PC-3 (cell line): ENCODE measurements at regions not wholly inside any gene's neighbourhood (a gene's known extent, or its start where the extent isn't known, plus 50 kb on each side); places are given as distances from the start of the nearest gene placed in this dataset.

Experiments
- ATAC-seq: fragments of 200-7000 bp; cut with Tn5 transposase; 2 replicates; pipeline ENCODE4 v1.9.1; 2020; ENCODE audit warnings: mild to moderate bottlenecking, moderate library complexity
- BruUV-seq: library from RNA; stranded (reverse); fragments of 400-500 nt; replicated peaks from 2 replicates; lab custom pipeline; 2021; lab: Mats Ljungman, UMichigan
- CTCF ChIA-PET: fragments of 300-600 bp; sonication (Branson Sonifier 250); formaldehyde crosslinking; loops from one replicate; lab custom pipeline; 2022; ENCODE audit warnings: antibody characterized with exemption; lab: Charles Lee
- POLR2A ChIA-PET: fragments of 300-600 bp; sonication (Branson Sonifier 250); formaldehyde crosslinking; loops from one replicate; lab custom pipeline; 2022; ENCODE audit warnings: antibody characterized with exemption; ENCODE audit not compliant: unreplicated experiment; lab: Charles Lee
- DNase-seq: peaks from one replicate; pipeline ENCODE4 v3.0.0-alpha.2; 2015
- H2AFZ ChIP-seq: fragments of 300-600 bp; sonication (generic); 2 replicates; pipeline ENCODE4 v1.6.0; 2016; ENCODE audit warnings: antibody characterized with exemption, low read length
- H3F3A ChIP-seq: fragments of 300-600 bp; sonication (generic); one replicate; pipeline ENCODE4 v1.6.0; 2017; ENCODE audit warnings: antibody characterized with exemption, low read length, control low read depth, mild to moderate bottlenecking; ENCODE audit not compliant: unreplicated experiment
- H3K27ac ChIP-seq: fragments of 300-600 bp; sonication (generic); 2 replicates; pipeline ENCODE4 v1.5.1; 2016; ENCODE audit warnings: mild to moderate bottlenecking, low read length
- H3K27me3 ChIP-seq: fragments of 300-600 bp; sonication (generic); 2 replicates; pipeline ENCODE4 v1.6.1; 2016; ENCODE audit warnings: low read length, mixed read lengths
- H3K36me3 ChIP-seq: fragments of 300-600 bp; sonication (generic); 2 replicates; pipeline ENCODE4 v1.6.1; 2016; ENCODE audit warnings: low read depth, mixed run types, low read length, mixed read lengths
- H3K4me1 ChIP-seq: fragments of 300-600 bp; sonication (generic); 2 replicates; pipeline ENCODE4 v1.5.1; 2016; ENCODE audit warnings: low read length; ENCODE audit not compliant: insufficient read depth
- H3K4me2 ChIP-seq: fragments of 300-600 bp; sonication (generic); 2 replicates; pipeline ENCODE4 v1.6.0; 2016; ENCODE audit warnings: low read length
- H3K4me3 ChIP-seq: fragments of 300-600 bp; sonication (generic); 2 replicates; pipeline ENCODE4 v1.5.1; 2016; ENCODE audit warnings: mild to moderate bottlenecking, low read length, mixed read lengths
- H3K79me2 ChIP-seq: fragments of 300-600 bp; sonication (generic); 2 replicates; pipeline ENCODE4 v1.6.1; 2017; ENCODE audit warnings: low read length, mixed read lengths
- H3K9ac ChIP-seq: fragments of 300-600 bp; sonication (generic); 2 replicates; pipeline ENCODE4 v1.6.0; 2016; ENCODE audit warnings: mild to moderate bottlenecking, low read length
- H3K9me2 ChIP-seq: fragments of 300-600 bp; sonication (generic); replicated peaks from 2 replicates; pipeline ENCODE4 v1.6.1; 2016; ENCODE audit warnings: mixed run types, low read length, mixed read lengths
- H3K9me3 ChIP-seq: fragments of 300-600 bp; sonication (generic); 2 replicates; pipeline ENCODE4 v1.6.1; 2016; ENCODE audit warnings: low read length, mixed read lengths
- H4K20me1 ChIP-seq: fragments of 300-600 bp; sonication (generic); 2 replicates; pipeline ENCODE4 v1.6.1; 2016; ENCODE audit warnings: low read length, mixed read lengths
- CTCF ChIP-seq: fragments of 300-600 bp; sonication (generic); conservative IDR thresholded peaks from 2 replicates; pipeline ENCODE4 v1.5.1; 2017; ENCODE audit warnings: antibody characterized with exemption, low read depth, mild to moderate bottlenecking, low read length
- EZH2 ChIP-seq: fragments of 300-600 bp; sonication (generic); IDR thresholded peaks from one replicate; pipeline ENCODE4 v1.6.1; 2017; ENCODE audit warnings: antibody characterized with exemption, mild to moderate bottlenecking, low read length; ENCODE audit not compliant: unreplicated experiment
- EZH2phosphoT487 ChIP-seq: fragments of 300-600 bp; sonication (generic); IDR thresholded peaks from 2 replicates; pipeline ENCODE4 v1.6.1; 2018; ENCODE audit warnings: mild to moderate bottlenecking, antibody characterized with exemption, low read length, borderline replicate concordance
- intact Hi-C: fragments of 100-400 bp; cut with micrococcal nuclease; formaldehyde crosslinking; loops from 2 replicates; pipeline ENCODE4 v1.9.0; 2023

- DNase-seq = no peak
These were observed 104.9 kb upstream of the PTPN3 start for GRCh38 chr9:109602987-109603386.

GRCh38 chr9:109604131-109604530, 106.0 kb upstream of the PTPN3 start:
- H3K9ac ChIP-seq = no peak overlapping the region
- H3K36me3 ChIP-seq = no peaks in the 10 kb centered on the region
- no TSS peak for BruUV-seq
- H3K9me3 ChIP-seq = no peaks in the 10 kb centered on the region
- H3K27me3 ChIP-seq = no peaks in the 10 kb centered on the region
- no peak overlapping the region for H3K27ac ChIP-seq
- ChIA-PET CTCF (no interaction called here), POLR2A (no interaction called here)
- DNase-seq (no peak), ATAC-seq (no peak)
- H2AFZ ChIP-seq = no peak overlapping the region
- no peaks in the 10 kb centered on the region for H4K20me1 ChIP-seq
- H3K4me1 ChIP-seq = peaks cover 12% of the 10 kb centered on the region
- H3K4me2 ChIP-seq = no peak overlapping the region
- no peaks in the 10 kb centered on the region for H3F3A ChIP-seq
- H3K4me3 ChIP-seq = no peak overlapping the region
- no peaks in the 10 kb centered on the region for H3K79me2 ChIP-seq
- H3K9me2 ChIP-seq = no peaks in the 10 kb centered on the region
- intact Hi-C loops = no loop called here
- no peak for TF ChIP-seq EZH2
- TF ChIP-seq EZH2phosphoT487 = no peak
- no peak for TF ChIP-seq CTCF

More at GRCh38 chr9:109602987-109603386, 104.9 kb upstream of the PTPN3 start:
- POLR2A ChIA-PET = no interaction called here
- Histone ChIP-seq H3K9ac (no peak overlapping the region), H3F3A (no peaks in the 10 kb centered on the region), H3K27ac (no peak overlapping the region), H3K79me2 (no peaks in the 10 kb centered on the region), H3K9me3 (no peaks in the 10 kb centered on the region), H3K4me2 (no peak overlapping the region), H3K36me3 (no peaks in the 10 kb centered on the region), H3K9me2 (no peaks in the 10 kb centered on the region), H3K4me1 (peaks cover 12% of the 10 kb centered on the region), H3K4me3 (no peak overlapping the region), H3K27me3 (no peaks in the 10 kb centered on the region), H2AFZ (no peak overlapping the region), H4K20me1 (no peaks in the 10 kb centered on the region)
- ATAC-seq = no peak
- TF ChIP-seq EZH2phosphoT487 (no peak), EZH2 (no peak), CTCF (no peak)
- CTCF ChIA-PET = no interaction called here
- no TSS peak for BruUV-seq
- intact Hi-C loops = no loop called here

- H3K9ac ChIP-seq = no peak overlapping the region
- no peaks in the 10 kb centered on the region for H4K20me1 ChIP-seq
- TF ChIP-seq CTCF (no peak), EZH2phosphoT487 (no peak)
- DNase-seq (no peak), ATAC-seq (no peak)
- H3K4me2 ChIP-seq = no peak overlapping the region
- H3K4me1 ChIP-seq = peaks cover 9% of the 10 kb centered on the region
- CTCF ChIA-PET = no interaction called here
- POLR2A ChIA-PET = no interaction called here
- no peaks in the 10 kb centered on the region for H3K27me3 ChIP-seq
- H2AFZ ChIP-seq = no peak overlapping the region
- no peaks in the 10 kb centered on the region for H3K36me3 ChIP-seq
- H3K4me3 ChIP-seq = no peak overlapping the region
- intact Hi-C loops = no loop called here
- no peaks in the 10 kb centered on the region for H3K9me2 ChIP-seq
- H3K27ac ChIP-seq = no peak overlapping the region
- H3K79me2 ChIP-seq = no peaks in the 10 kb centered on the region
- H3F3A ChIP-seq = no peaks in the 10 kb centered on the region
- H3K9me3 ChIP-seq = no peaks in the 10 kb centered on the region
- BruUV-seq = no TSS peak
These were observed 106.7 kb upstream of the PTPN3 start for GRCh38 chr9:109604781-109605180.
